Activated CD8-positive, alpha-beta T cell treated with anti-CD3 and anti-CD28 coated beads, Interleukin-2, amount 10 ng/mL, durations not matched to agents 7 days and 5 days (primary cell): ENCODE measurements at regions not wholly inside any gene's neighbourhood (a gene's known extent, or its start where the extent isn't known, plus 50 kb on each side); places are given as distances from the start of the nearest gene placed in this dataset.
"Not testable (repeated sequence)": the region's sequence is repeated elsewhere in the genome, so short reads cannot be mapped to it uniquely, and the experiment has no call there.

Experiments
- ATAC-seq: fragments of 150-1000 bp; cut with Tn5 transposase; one replicate; pipeline ENCODE4 v1.10.0; 2021; ENCODE audit warnings: moderate library complexity
- CTCF ChIA-PET: fragments of 350-600 bp; sonication (Branson Sonifier 250); formaldehyde crosslinking; loops from one replicate; lab custom pipeline; 2021; ENCODE audit warnings: antibody characterized with exemption; lab: Charles Lee
- POLR2A ChIA-PET: fragments of 350-600 bp; sonication (Branson Sonifier 250); formaldehyde crosslinking; loops from one replicate; lab custom pipeline; 2021; ENCODE audit warnings: antibody characterized with exemption; lab: Charles Lee
- DNase-seq: peaks from one replicate; pipeline ENCODE4 v3.0.0-alpha.2; 2020
- H3K27ac Mint-ChIP-seq: one replicate; pipeline ENCODE4 v1.8.0; 2021; ENCODE audit warnings: mild to moderate bottlenecking, mixed read lengths
- H3K27me3 Mint-ChIP-seq: one replicate; pipeline ENCODE4 v1.8.0; 2021; ENCODE audit warnings: low read depth, mixed read lengths
- H3K36me3 Mint-ChIP-seq: one replicate; pipeline ENCODE4 v1.8.0; 2021; ENCODE audit warnings: low read depth, mixed read lengths
- H3K4me1 Mint-ChIP-seq: one replicate; pipeline ENCODE4 v1.8.0; 2021; ENCODE audit warnings: low read depth, mixed read lengths
- H3K4me3 Mint-ChIP-seq: one replicate; pipeline ENCODE4 v1.8.0; 2021; ENCODE audit warnings: mild to moderate bottlenecking, mixed read lengths
- H3K9me3 Mint-ChIP-seq: one replicate; pipeline ENCODE4 v1.8.0; 2022; ENCODE audit warnings: mixed read lengths; ENCODE audit not compliant: insufficient read depth

DNA sequence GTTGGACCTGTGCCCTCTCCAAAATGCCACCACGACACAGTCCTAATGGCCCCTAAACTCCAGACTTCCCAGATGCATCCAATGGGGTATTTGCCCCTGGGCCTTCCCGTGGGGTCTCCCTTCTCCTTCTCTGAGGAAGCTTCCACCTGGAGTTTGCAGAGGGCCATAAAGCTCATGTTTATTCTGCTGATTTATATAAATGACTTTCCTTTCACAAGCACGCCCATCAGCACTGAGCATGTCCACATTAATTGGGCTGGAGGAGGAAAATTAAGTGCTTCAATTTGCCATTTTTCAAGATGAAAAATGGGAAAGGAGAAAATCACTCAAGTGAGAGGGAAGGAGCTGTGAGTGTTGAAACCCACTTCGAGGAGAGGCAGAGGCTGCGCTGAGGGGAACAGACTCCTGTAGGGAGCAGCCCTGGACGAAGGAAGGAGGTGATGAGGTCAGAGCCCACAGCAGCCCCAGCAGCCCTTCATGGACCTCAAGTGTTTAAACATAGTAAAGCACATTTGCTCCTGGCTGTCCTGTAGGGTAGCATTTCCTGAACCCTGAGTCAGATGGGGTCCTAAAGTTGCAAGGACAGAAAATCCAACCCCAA, 434.9 kb upstream of the SULF2 start:
- CTCF ChIA-PET = no interaction called here
- no peaks in the 10 kb centered on the region for H3K9me3 Mint-ChIP-seq
- DNase-seq (no peak), ATAC-seq (no peak)
- no peaks in the 10 kb centered on the region for H3K27me3 Mint-ChIP-seq
- H3K27ac Mint-ChIP-seq = no peak overlapping the region
- no peak overlapping the region for H3K4me3 Mint-ChIP-seq
- H3K4me1 Mint-ChIP-seq = peaks cover 2% of the 10 kb centered on the region
- POLR2A ChIA-PET = interaction anchor here (0.8 kb wide), 1 partner anchor 10 kb away, joined by 3 read pairs; no protein-coding TSS in a partner anchor
- H3K36me3 Mint-ChIP-seq = no peaks in the 10 kb centered on the region

DNA sequence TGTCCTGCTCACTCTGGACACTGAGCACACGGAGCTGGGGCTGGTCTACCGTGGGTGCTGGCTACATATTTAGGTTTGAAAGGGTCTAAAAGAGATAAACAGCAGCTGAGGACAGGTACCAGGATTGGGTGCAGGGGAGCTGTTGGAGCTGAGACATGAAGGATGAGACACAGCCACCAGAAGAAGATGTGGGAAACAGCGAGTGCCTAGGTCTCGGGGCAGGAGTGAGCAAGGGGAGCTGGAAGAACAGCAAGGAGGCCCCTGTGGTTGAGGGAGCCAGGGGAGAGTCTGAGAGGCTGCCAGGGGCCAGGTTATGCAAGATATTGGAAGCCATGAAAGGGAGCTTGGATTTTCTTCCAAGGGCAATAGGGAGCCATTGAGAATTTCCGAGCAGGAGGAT, 434.0 kb upstream of the SULF2 start:
- no peak for ATAC-seq
- H3K4me3 Mint-ChIP-seq = no peak overlapping the region
- H3K36me3 Mint-ChIP-seq = no peaks in the 10 kb centered on the region
- no peaks in the 10 kb centered on the region for H3K4me1 Mint-ChIP-seq
- H3K9me3 Mint-ChIP-seq = no peaks in the 10 kb centered on the region
- no peak overlapping the region for H3K27ac Mint-ChIP-seq
- ChIA-PET CTCF (no interaction called here), POLR2A (no interaction called here)
- no peaks in the 10 kb centered on the region for H3K27me3 Mint-ChIP-seq
- DNase-seq = no peak

DNA sequence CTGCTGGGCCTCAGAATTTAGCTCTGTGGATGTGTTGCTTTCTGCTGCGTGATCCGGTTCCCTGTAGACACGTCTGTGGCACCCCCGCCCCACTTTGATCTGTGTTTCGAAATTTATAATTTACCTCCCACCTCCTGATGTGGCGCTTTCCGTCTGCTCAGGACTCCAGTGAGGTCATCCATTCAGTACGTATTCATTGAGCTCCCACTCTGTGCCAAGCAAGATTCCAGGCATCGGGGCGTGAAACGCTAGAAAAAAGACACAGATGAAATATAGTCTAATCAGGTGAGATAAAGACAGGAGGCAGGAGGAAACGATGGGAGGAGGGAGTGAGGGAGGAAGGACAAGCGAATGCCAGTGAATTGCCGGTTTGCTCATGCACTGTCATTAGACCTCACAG, 431.9 kb upstream of the SULF2 start:
- Mint-ChIP-seq H3K27ac (no peak overlapping the region), H3K36me3 (no peaks in the 10 kb centered on the region), H3K27me3 (no peaks in the 10 kb centered on the region), H3K4me1 (no peaks in the 10 kb centered on the region), H3K4me3 (no peak overlapping the region), H3K9me3 (no peaks in the 10 kb centered on the region)
- CTCF ChIA-PET = no interaction called here
- ATAC-seq (no peak), DNase-seq (no peak)
- POLR2A ChIA-PET = no interaction called here

DNA sequence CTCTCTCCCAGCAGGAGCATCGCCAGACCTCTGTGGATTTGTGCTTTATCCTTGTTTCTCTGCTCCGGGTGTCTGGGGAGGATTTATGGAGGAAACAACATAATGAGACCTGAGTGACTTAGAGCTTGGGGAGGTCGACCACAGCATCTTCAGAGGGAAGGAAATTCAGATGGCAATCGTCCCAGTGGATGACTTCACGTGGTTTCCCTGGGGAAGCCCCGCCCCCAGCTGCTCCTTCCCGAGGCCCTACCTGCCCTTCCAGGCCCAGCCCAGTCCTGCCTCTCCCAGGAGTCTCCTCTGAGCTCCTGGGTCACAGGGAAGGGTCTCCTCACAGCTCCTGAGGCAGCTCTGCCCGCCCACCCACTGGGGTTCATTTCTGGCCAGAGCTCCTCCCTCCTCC, 430.3 kb upstream of the SULF2 start:
- ChIA-PET CTCF (no interaction called here), POLR2A (no interaction called here)
- Mint-ChIP-seq H3K27ac (no peak overlapping the region), H3K4me1 (no peaks in the 10 kb centered on the region), H3K27me3 (no peaks in the 10 kb centered on the region), H3K36me3 (no peaks in the 10 kb centered on the region), H3K4me3 (no peak overlapping the region), H3K9me3 (no peaks in the 10 kb centered on the region)
- ATAC-seq (no peak), DNase-seq (no peak)

DNA sequence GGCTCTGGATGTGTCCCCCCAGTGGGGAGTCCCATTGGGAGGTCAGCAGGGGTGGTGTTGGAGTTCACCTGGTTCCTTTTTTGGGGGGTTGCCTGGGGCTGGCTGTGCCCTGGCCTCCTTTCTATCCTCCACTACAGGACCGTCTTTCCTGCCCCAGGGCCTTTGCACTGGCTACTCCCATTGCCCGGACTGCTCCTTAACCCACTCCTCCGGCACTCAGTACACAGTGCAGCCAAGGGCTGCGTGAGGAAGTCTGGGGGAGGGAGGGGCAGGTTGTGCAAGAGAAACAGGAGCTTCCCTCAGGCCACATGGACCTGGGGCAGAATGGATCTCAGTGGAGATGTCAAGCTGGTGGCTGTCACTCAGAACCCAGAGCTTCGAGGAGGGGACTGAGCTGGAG, 429.3 kb upstream of the SULF2 start:
- Mint-ChIP-seq H3K4me3 (no peak overlapping the region), H3K4me1 (no peaks in the 10 kb centered on the region), H3K9me3 (no peaks in the 10 kb centered on the region), H3K27me3 (no peaks in the 10 kb centered on the region), H3K27ac (no peak overlapping the region), H3K36me3 (no peaks in the 10 kb centered on the region)
- ChIA-PET CTCF (no interaction called here), POLR2A (interaction anchor here (0.6 kb wide), 1 partner anchor 270 kb away, joined by 3 read pairs; no protein-coding TSS in a partner anchor)
- no peak for DNase-seq
- no peak for ATAC-seq

DNA sequence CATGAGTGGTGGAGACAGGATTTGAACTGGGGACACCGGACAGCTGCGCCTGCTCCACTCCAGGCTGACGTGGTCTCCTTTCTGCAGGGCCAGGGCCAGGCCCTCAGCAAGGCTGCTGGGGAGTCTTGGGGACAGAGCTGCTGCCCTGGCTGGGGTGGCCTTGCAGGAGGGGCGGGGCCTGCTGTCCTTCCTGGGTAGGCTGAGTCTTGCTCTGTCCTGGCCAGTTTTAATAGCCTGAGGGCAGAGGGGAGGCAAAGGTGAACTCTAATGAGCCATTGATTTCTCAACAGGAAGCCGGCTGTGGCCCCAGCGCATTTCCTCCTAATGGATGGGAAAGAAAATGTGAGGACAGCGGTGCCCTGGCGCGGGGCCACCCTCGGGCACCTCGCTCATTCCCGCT, 428.4 kb upstream of the SULF2 start:
- ATAC-seq, DNase-seq, H3K9me3 Mint-ChIP-seq, H3K27ac Mint-ChIP-seq, H3K27me3 Mint-ChIP-seq, H3K4me1 Mint-ChIP-seq, POLR2A ChIA-PET, CTCF ChIA-PET, H3K4me3 Mint-ChIP-seq, H3K36me3 Mint-ChIP-seq: not testable (repeated sequence)

DNA sequence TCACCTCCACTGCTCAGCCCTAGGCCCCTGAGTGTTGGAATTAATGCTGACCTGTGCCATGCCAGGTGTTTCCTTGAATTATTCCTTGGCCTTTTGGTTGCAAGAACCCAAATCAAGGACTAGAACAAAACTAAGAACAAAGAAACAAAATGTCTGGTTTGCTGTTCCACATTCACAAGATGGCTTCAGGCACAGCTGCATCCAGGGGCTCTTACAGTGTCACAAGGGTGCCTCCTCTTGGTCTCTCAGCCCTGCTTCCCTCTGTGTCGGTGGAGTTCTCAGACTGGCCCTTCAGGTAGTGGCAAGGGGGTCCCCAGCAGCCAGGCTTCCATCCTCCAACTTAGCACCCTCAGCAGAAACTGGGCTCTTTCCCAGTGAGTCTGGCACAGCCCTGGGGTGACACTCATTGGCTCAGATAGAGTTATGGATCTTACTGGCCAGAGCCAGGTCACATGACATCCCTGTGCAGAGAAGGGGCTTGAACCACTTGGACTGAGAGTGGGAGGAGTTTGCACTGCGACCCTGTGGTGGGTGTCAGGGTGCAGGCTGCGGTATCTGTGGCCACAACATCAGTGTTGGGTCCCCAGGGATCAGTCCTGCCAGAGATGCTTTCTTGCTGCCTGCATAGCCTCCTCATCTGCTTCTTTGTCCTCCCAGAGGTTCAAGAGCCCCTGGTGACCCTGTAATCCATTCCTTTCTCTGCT, 427.7 kb upstream of the SULF2 start:
- Mint-ChIP-seq H3K9me3 (no peaks in the 10 kb centered on the region), H3K4me1 (no peaks in the 10 kb centered on the region), H3K27me3 (no peaks in the 10 kb centered on the region), H3K4me3 (no peak overlapping the region), H3K27ac (no peak overlapping the region), H3K36me3 (no peaks in the 10 kb centered on the region)
- ChIA-PET POLR2A (no interaction called here), CTCF (no interaction called here)
- DNase-seq (no peak), ATAC-seq (no peak)

DNA sequence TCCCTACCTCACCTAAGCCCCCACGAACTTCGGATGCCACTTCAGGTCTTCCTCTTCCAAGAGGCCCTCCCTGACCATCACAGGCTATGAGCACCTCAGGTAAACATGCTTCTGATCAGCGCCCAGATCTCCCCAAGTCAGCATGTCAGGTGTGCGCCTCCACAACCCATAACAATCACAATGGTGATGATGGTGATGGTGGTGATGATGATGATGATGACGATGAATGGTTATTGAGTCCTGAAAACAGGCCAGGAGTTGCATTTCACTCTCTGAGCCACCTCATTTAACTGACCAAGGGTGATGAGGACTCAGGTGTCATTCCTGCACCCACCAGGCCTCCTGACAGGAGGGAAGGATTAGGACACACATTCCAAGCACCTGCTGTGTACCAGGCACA, 426.6 kb upstream of the SULF2 start:
- no peaks in the 10 kb centered on the region for H3K9me3 Mint-ChIP-seq
- no peak overlapping the region for H3K4me3 Mint-ChIP-seq
- H3K27ac Mint-ChIP-seq = no peak overlapping the region
- CTCF ChIA-PET = no interaction called here
- POLR2A ChIA-PET = no interaction called here
- no peaks in the 10 kb centered on the region for H3K36me3 Mint-ChIP-seq
- no peaks in the 10 kb centered on the region for H3K4me1 Mint-ChIP-seq
- ATAC-seq = no peak
- DNase-seq = no peak
- no peaks in the 10 kb centered on the region for H3K27me3 Mint-ChIP-seq

DNA sequence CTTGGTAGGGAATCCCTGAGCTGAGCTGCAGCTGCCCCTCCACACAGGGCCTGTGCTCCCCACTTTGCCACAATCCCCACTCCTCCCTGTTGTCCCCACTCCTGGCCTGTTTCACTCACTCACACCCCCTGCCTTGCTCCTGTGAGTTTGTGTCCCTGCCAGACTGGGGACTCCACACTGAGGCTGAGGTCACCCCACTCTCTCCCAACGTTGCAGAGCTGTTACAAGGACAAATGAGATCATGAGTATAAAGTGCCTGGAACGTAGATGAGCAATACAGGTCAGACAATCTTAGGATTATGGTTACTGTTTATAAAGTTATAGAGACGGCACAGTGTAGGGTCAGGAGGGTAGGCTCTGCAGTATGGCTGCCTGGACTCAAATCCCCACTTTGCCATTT, 426.0 kb upstream of the SULF2 start:
- ChIA-PET CTCF (no interaction called here), POLR2A (no interaction called here)
- no peaks in the 10 kb centered on the region for H3K4me1 Mint-ChIP-seq
- no peak overlapping the region for H3K4me3 Mint-ChIP-seq
- no peak overlapping the region for H3K27ac Mint-ChIP-seq
- no peaks in the 10 kb centered on the region for H3K27me3 Mint-ChIP-seq
- no peaks in the 10 kb centered on the region for H3K36me3 Mint-ChIP-seq
- no peaks in the 10 kb centered on the region for H3K9me3 Mint-ChIP-seq
- DNase-seq (no peak), ATAC-seq (no peak)

DNA sequence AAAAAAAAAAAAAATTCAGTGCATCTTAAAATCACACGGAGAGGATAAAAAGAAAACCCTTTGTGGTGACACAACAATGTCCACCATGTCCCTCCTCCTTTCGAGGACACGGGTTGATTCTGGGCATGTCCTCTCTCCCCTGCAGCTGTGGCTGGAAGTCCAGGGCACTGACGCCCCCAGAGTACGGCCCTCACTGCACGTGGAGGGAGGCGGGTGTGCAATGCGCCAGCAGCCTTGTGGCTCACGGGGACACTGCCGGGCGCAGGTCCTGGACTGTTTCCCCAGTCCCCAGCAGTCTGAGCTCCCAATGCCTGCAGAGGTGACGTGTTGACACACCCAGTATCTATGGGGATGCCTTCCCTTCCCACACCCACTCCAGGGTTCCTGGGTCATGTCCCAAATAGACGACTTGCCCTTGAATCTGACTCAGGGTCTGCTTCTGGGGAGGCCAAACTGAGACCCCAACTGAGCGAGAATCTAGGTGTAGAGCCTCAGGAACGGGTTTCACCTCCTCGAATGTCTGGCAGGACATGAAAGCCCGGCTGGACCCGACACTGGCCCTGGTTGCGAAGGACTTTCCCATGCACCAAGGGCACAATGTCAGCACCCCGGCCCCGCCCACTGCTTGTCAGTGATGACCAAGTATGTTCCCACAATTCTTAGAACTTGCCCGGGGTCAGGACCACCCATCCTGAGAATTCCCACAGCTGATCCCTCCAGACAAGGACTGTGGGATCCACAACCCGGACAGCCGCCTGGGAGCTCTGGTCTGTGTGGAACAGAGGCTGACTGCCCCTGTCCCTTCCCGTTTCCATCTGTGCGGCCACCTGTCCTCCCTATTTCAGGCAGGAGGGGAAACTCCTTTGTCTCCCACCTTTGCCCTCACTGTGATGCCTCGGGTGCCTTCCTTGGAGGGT, 425.1 kb upstream of the SULF2 start:
- H3K36me3 Mint-ChIP-seq = no peaks in the 10 kb centered on the region
- ATAC-seq (no peak), DNase-seq (no peak)
- no peak overlapping the region for H3K27ac Mint-ChIP-seq
- H3K27me3 Mint-ChIP-seq = no peaks in the 10 kb centered on the region
- H3K4me1 Mint-ChIP-seq = no peaks in the 10 kb centered on the region
- H3K4me3 Mint-ChIP-seq = no peak overlapping the region
- CTCF ChIA-PET = no interaction called here
- POLR2A ChIA-PET = no interaction called here
- no peaks in the 10 kb centered on the region for H3K9me3 Mint-ChIP-seq

DNA sequence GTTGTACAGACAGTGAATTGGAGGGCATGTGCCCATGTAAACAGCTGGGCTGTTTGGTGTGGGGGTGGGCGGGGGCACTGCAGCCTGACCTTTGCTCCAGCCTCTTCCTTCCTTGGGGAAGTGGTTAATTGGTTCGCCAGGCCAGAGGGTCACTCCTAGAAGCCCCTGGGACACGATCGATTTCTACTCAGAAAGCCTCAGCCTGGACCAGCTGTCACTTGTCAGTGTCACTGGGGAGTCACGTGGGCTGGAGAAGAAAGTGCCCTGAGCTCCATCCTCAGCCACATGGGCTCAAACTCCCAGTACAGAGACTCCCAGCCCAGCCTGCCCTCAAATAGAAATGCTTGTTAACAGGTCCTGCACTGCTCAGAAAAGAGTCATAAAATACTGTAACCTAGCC, 423.8 kb upstream of the SULF2 start:
- no peak for ATAC-seq
- H3K27ac Mint-ChIP-seq = no peak overlapping the region
- no peaks in the 10 kb centered on the region for H3K9me3 Mint-ChIP-seq
- H3K27me3 Mint-ChIP-seq = no peaks in the 10 kb centered on the region
- DNase-seq = no peak
- H3K4me3 Mint-ChIP-seq = no peak overlapping the region
- H3K36me3 Mint-ChIP-seq = no peaks in the 10 kb centered on the region
- H3K4me1 Mint-ChIP-seq = no peaks in the 10 kb centered on the region
- CTCF ChIA-PET = no interaction called here
- POLR2A ChIA-PET = no interaction called here

DNA sequence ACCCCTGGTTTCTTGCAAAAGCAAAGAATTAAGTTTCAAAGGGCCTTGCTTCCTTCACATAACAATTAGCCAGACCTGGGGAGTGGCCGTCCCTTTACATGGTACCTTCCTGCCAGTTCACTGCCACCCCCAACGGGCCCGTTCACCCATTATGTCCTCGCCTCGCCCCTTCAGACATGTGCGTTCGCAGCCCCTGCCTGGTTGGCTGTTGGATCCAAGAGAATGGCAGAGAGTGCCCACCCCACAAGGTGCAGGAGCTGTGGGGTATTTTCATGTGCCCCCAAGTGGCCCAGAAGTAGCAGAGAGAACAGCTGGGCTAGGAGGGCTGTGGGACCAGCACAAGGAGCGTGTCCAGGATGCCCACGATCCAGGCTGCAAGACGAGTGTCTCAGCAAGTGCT, 422.9 kb upstream of the SULF2 start:
- H3K4me1 Mint-ChIP-seq = no peaks in the 10 kb centered on the region
- H3K4me3 Mint-ChIP-seq = no peak overlapping the region
- H3K27ac Mint-ChIP-seq = no peak overlapping the region
- H3K9me3 Mint-ChIP-seq = no peaks in the 10 kb centered on the region
- no peaks in the 10 kb centered on the region for H3K27me3 Mint-ChIP-seq
- no peak for DNase-seq
- no peaks in the 10 kb centered on the region for H3K36me3 Mint-ChIP-seq
- ChIA-PET CTCF (no interaction called here), POLR2A (no interaction called here)
- ATAC-seq = no peak
